Astrocyte (in vitro differentiated cells and primary cell): ENCODE measurements at regions not wholly inside any gene's neighbourhood (a gene's known extent, or its start where the extent isn't known, plus 50 kb on each side); places are given as distances from the start of the nearest gene placed in this dataset.

Experiments
- DNase-seq: peaks from one replicate; pipeline ENCODE4 v3.0.0-alpha.2; 2010; ENCODE audit warnings: low read depth
- FAIRE-seq: peaks from 2 replicates; lab custom pipeline; 2011; peaks lifted over from hg19 to GRCh38; lab: Jason Lieb, UNC
- H2AFZ ChIP-seq: 2 replicates; pipeline ENCODE4 v1.6.0; 2012; ENCODE audit warnings: low read depth, low read length, inconsistent platforms
- H3K27ac ChIP-seq: 2 replicates; pipeline ENCODE4 v1.5.1; 2011; ENCODE audit warnings: low read depth, low read length, inconsistent platforms
- H3K27me3 ChIP-seq: 2 replicates; pipeline ENCODE4 v1.6.0; 2011; ENCODE audit warnings: low read length, inconsistent platforms; ENCODE audit not compliant: insufficient read depth
- H3K36me3 ChIP-seq: 2 replicates; pipeline ENCODE4 v1.5.1; 2011; ENCODE audit warnings: low read length, inconsistent platforms; ENCODE audit not compliant: insufficient read depth
- H3K4me1 ChIP-seq: 2 replicates; pipeline ENCODE4 v1.5.1; 2011; ENCODE audit warnings: low read length, inconsistent platforms; ENCODE audit not compliant: insufficient read depth
- H3K4me2 ChIP-seq: 2 replicates; pipeline ENCODE4 v1.6.0; 2012; ENCODE audit warnings: low read length, inconsistent platforms
- H3K4me3 ChIP-seq: 2 replicates; pipeline ENCODE4 v1.5.1; 2011; ENCODE audit warnings: low read depth, mild to moderate bottlenecking, low read length, inconsistent platforms; ENCODE audit not compliant: insufficient read depth
- H3K79me2 ChIP-seq: 2 replicates; pipeline ENCODE4 v1.6.0; 2012; ENCODE audit warnings: mild to moderate bottlenecking, low read length, inconsistent platforms; ENCODE audit not compliant: insufficient read depth
- H3K9ac ChIP-seq: 2 replicates; pipeline ENCODE4 v1.6.0; 2012; ENCODE audit warnings: mild to moderate bottlenecking, low read length, inconsistent platforms
- H3K9me3 ChIP-seq: 2 replicates; pipeline ENCODE4 v1.5.1; 2012; ENCODE audit warnings: low read depth, mild to moderate bottlenecking, low read length, inconsistent platforms; ENCODE audit not compliant: insufficient read depth
- H4K20me1 ChIP-seq: 2 replicates; pipeline ENCODE4 v1.6.0; 2012; ENCODE audit warnings: low read length, inconsistent platforms; ENCODE audit not compliant: insufficient read depth
- H3K27ac Mint-ChIP-seq: one replicate; pipeline ENCODE4 v1.8.0; 2021; ENCODE audit warnings: mild to moderate bottlenecking, mixed read lengths; ENCODE audit not compliant: unreplicated experiment
- H3K27me3 Mint-ChIP-seq: one replicate; pipeline ENCODE4 v1.8.0; 2021; ENCODE audit warnings: low read depth, mixed read lengths; ENCODE audit not compliant: unreplicated experiment
- H3K36me3 Mint-ChIP-seq: one replicate; pipeline ENCODE4 v1.8.0; 2021; ENCODE audit warnings: low read depth, mixed read lengths; ENCODE audit not compliant: unreplicated experiment
- H3K4me1 Mint-ChIP-seq: one replicate; pipeline ENCODE4 v1.8.0; 2021; ENCODE audit warnings: low read depth, mixed read lengths; ENCODE audit not compliant: unreplicated experiment
- H3K4me3 Mint-ChIP-seq: one replicate; pipeline ENCODE4 v1.8.0; 2021; ENCODE audit warnings: mild to moderate bottlenecking, moderate library complexity, mixed read lengths; ENCODE audit not compliant: unreplicated experiment
- H3K9me3 Mint-ChIP-seq: one replicate; pipeline ENCODE4 v1.8.0; 2021; ENCODE audit warnings: mild to moderate bottlenecking, mixed read lengths; ENCODE audit not compliant: unreplicated experiment
- EZH2 ChIP-seq: IDR thresholded peaks from 2 replicates; pipeline ENCODE4 v1.6.1; 2012; ENCODE audit warnings: mild to moderate bottlenecking, low read length, inconsistent platforms; ENCODE audit not compliant: insufficient read depth
- TF ChIP-seq, protein P1 (sequence below): IDR thresholded peaks from 2 replicates; pipeline ENCODE4 v1.5.1; 2011; ENCODE audit warnings: low read depth, mild to moderate bottlenecking, inconsistent platforms, low read length, moderate library complexity; ENCODE audit not compliant: insufficient read depth

DNA sequence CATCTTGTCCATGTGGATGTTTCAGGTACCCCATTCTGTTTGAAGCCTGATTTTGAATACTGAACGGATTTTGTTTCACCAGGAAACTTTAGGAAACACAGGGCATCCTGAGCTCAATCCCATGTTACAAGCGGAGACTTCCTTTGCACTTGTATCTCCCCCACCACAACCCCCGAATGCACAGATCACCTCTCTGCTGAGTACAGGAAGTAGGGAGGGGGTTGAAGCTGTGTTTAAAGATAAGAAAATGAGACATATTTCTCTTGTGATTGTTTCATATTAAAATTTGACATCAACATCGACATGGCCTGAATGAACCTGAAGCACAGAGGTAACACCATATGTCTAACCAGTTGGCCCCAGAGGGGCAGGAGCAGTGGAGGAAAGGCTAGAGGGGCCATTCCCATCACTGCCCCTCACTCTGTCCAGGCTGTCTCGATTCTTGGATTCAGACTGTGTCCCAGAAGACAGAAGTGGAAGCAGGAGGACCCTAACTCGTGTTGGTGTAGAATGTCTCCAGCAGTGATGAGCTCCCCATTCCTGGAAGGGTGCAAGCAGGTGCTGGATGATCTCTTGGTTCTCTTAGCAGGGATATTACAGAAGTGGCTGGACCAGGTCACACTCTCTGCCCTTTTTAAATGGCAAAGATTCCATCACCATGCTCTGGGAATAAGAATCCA lies 59.6 kb upstream of the IQSEC1 start:
- H2AFZ ChIP-seq: no peak overlapping the region
- no peaks in the 10 kb centered on the region for H3K36me3 ChIP-seq
- FAIRE-seq: no peak
- no peak overlapping the region for H3K4me3 ChIP-seq
- peaks cover 3% of the 10 kb centered on the region for H3K36me3 Mint-ChIP-seq
- H3K27ac ChIP-seq: no peak overlapping the region
- no peak overlapping the region for H3K4me3 Mint-ChIP-seq
- H3K9me3 ChIP-seq: no peaks in the 10 kb centered on the region
- H3K9ac ChIP-seq: no peak overlapping the region
- no peaks in the 10 kb centered on the region for H3K79me2 ChIP-seq
- no peak overlapping the region for H3K4me2 ChIP-seq
- no peaks in the 10 kb centered on the region for H4K20me1 ChIP-seq
- H3K27me3 ChIP-seq: peaks cover 5% of the 10 kb centered on the region
- no peak for TF ChIP-seq EZH2
- TF ChIP-seq, protein P1, sequence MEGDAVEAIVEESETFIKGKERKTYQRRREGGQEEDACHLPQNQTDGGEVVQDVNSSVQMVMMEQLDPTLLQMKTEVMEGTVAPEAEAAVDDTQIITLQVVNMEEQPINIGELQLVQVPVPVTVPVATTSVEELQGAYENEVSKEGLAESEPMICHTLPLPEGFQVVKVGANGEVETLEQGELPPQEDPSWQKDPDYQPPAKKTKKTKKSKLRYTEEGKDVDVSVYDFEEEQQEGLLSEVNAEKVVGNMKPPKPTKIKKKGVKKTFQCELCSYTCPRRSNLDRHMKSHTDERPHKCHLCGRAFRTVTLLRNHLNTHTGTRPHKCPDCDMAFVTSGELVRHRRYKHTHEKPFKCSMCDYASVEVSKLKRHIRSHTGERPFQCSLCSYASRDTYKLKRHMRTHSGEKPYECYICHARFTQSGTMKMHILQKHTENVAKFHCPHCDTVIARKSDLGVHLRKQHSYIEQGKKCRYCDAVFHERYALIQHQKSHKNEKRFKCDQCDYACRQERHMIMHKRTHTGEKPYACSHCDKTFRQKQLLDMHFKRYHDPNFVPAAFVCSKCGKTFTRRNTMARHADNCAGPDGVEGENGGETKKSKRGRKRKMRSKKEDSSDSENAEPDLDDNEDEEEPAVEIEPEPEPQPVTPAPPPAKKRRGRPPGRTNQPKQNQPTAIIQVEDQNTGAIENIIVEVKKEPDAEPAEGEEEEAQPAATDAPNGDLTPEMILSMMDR: no peak
- DNase-seq: no peak
- no peaks in the 10 kb centered on the region for H3K9me3 Mint-ChIP-seq
- H3K27ac Mint-ChIP-seq: no peak overlapping the region
- H3K4me1 ChIP-seq: no peaks in the 10 kb centered on the region
- peaks cover 14% of the 10 kb centered on the region for H3K27me3 Mint-ChIP-seq
- H3K4me1 Mint-ChIP-seq: no peaks in the 10 kb centered on the region

- H3K27me3 Mint-ChIP-seq: peaks cover 14% of the 10 kb centered on the region
- DNase-seq (no peak), FAIRE-seq (no peak)
- Histone ChIP-seq H3K27ac (no peak overlapping the region), H3K36me3 (no peaks in the 10 kb centered on the region), H3K9ac (no peak overlapping the region), H2AFZ (no peak overlapping the region), H3K4me2 (no peak overlapping the region), H3K79me2 (no peaks in the 10 kb centered on the region), H3K4me1 (no peaks in the 10 kb centered on the region), H4K20me1 (no peaks in the 10 kb centered on the region), H3K9me3 (no peaks in the 10 kb centered on the region), H3K27me3 (peaks cover 5% of the 10 kb centered on the region), H3K4me3 (no peak overlapping the region)
- TF ChIP-seq, protein P1: no peak
- no peak for TF ChIP-seq EZH2
- no peaks in the 10 kb centered on the region for H3K4me1 Mint-ChIP-seq
- H3K27ac Mint-ChIP-seq: no peak overlapping the region
- no peaks in the 10 kb centered on the region for H3K9me3 Mint-ChIP-seq
- peaks cover 3% of the 10 kb centered on the region for H3K36me3 Mint-ChIP-seq
- no peak overlapping the region for H3K4me3 Mint-ChIP-seq
Observed at GRCh38 chr3:13132281-13132680, 59.1 kb upstream of the IQSEC1 start.

GRCh38 chr3:13130464-13131193 lies 57.4 kb upstream of the IQSEC1 start:
- Histone ChIP-seq H3K27me3 (peaks cover 5% of the 10 kb centered on the region), H3K9me3 (no peaks in the 10 kb centered on the region), H3K4me2 (no peak overlapping the region), H2AFZ (no peak overlapping the region), H3K9ac (no peak overlapping the region), H3K79me2 (no peaks in the 10 kb centered on the region), H3K27ac (no peak overlapping the region), H3K4me3 (no peak overlapping the region), H3K4me1 (no peaks in the 10 kb centered on the region), H3K36me3 (no peaks in the 10 kb centered on the region), H4K20me1 (no peaks in the 10 kb centered on the region)
- H3K9me3 Mint-ChIP-seq: no peaks in the 10 kb centered on the region
- no peak for TF ChIP-seq EZH2
- TF ChIP-seq, protein P1: no peak
- H3K4me1 Mint-ChIP-seq: no peaks in the 10 kb centered on the region
- H3K36me3 Mint-ChIP-seq: no peaks in the 10 kb centered on the region
- FAIRE-seq (no peak), DNase-seq (no peak)
- H3K4me3 Mint-ChIP-seq: no peak overlapping the region
- H3K27me3 Mint-ChIP-seq: peaks cover 15% of the 10 kb centered on the region
- H3K27ac Mint-ChIP-seq: no peak overlapping the region
